PC-9 (cell line): ENCODE measurements at regions not wholly inside any gene's neighbourhood (a gene's known extent, or its start where the extent isn't known, plus 50 kb on each side); places are given as distances from the start of the nearest gene placed in this dataset.

Experiments used
- BruUV-seq: library from RNA; stranded (reverse); fragments of 400-500 nt; replicated peaks from 2 replicates; lab custom pipeline; 2021; lab: Mats Ljungman, UMichigan
- CTCF ChIA-PET: fragments of 300-600 bp; sonication (Branson Sonifier 250); formaldehyde crosslinking; loops from one replicate; lab custom pipeline; 2022; ENCODE audit warnings: antibody characterized with exemption; lab: Charles Lee
- POLR2A ChIA-PET: fragments of 300-600 bp; sonication (Branson Sonifier 250); formaldehyde crosslinking; loops from one replicate; lab custom pipeline; 2022; ENCODE audit warnings: antibody characterized with exemption; ENCODE audit not compliant: unreplicated experiment; lab: Charles Lee
- DNase-seq, 2 experiments: peaks; one replicate each; pipeline versions ENCODE4 v3.0.0 to v3.0.0-alpha.2; 2015 to 2022; ENCODE audit warnings: mixed read lengths in 1 of 2
- H2AFZ ChIP-seq: fragments of 200-600 bp; sonication (generic); 2 replicates; pipeline ENCODE4 v1.8.1; 2017; ENCODE audit warnings: antibody characterized with exemption
- H3F3A ChIP-seq: fragments of 200-600 bp; sonication (generic); 2 replicates; pipeline ENCODE4 v1.8.1; 2017; ENCODE audit warnings: antibody characterized with exemption, mild to moderate bottlenecking, low read depth; ENCODE audit not compliant: insufficient read depth
- H3K27ac ChIP-seq: fragments of 200-600 bp; sonication (generic); 2 replicates; pipeline ENCODE4 v1.6.1; 2016; ENCODE audit warnings: mixed run types
- H3K27me3 ChIP-seq: fragments of 200-600 bp; sonication (generic); 2 replicates; pipeline ENCODE4 v1.6.1; 2016; ENCODE audit warnings: low read depth, mixed run types; ENCODE audit not compliant: insufficient read depth
- H3K36me3 ChIP-seq: fragments of 200-600 bp; sonication (generic); 2 replicates; pipeline ENCODE4 v1.6.1; 2016; ENCODE audit warnings: low read depth, mixed run types
- H3K4me1 ChIP-seq: fragments of 200-600 bp; sonication (generic); replicated peaks from 2 replicates; pipeline ENCODE4 v1.6.1; 2016; ENCODE audit warnings: mixed run types; ENCODE audit not compliant: insufficient read depth
- H3K4me2 ChIP-seq: fragments of 200-600 bp; sonication (generic); 2 replicates; pipeline ENCODE4 v1.6.1; 2017; ENCODE audit warnings: mixed run types
- H3K4me3 ChIP-seq: fragments of 200-600 bp; sonication (generic); 2 replicates; pipeline ENCODE4 v1.6.1; 2016; ENCODE audit warnings: mixed run types
- H3K79me2 ChIP-seq: fragments of 200-600 bp; sonication (generic); 2 replicates; pipeline ENCODE4 v1.6.1; 2017; ENCODE audit warnings: low read depth, mixed run types
- H3K9me2 ChIP-seq: fragments of 200-600 bp; sonication (generic); 2 replicates; pipeline ENCODE4 v1.8.1; 2017; ENCODE audit warnings: mild to moderate bottlenecking; ENCODE audit not compliant: insufficient read depth
- H3K9me3 ChIP-seq: fragments of 200-600 bp; sonication (generic); 2 replicates; pipeline ENCODE4 v1.8.1; 2016; ENCODE audit warnings: low read depth; ENCODE audit not compliant: insufficient read depth
- H4K20me1 ChIP-seq: fragments of 200-600 bp; sonication (generic); 2 replicates; pipeline ENCODE4 v1.8.1; 2017; ENCODE audit not compliant: insufficient read depth
- EZH2 ChIP-seq: fragments of 200-600 bp; sonication (generic); IDR thresholded peaks from 2 replicates; pipeline ENCODE4 v1.8.0; 2017; ENCODE audit warnings: antibody characterized with exemption, low read depth
- intact Hi-C: fragments of 100-400 bp; cut with micrococcal nuclease; formaldehyde crosslinking; loops from one replicate; pipeline ENCODE4 v1.10.0; 2022; ENCODE audit not compliant: unreplicated experiment
- TF ChIP-seq, protein P1 (sequence below): fragments of 200-600 bp; sonication (generic); conservative IDR thresholded peaks from 2 replicates; pipeline ENCODE4 v1.6.1; 2017; ENCODE audit warnings: mixed run types, antibody characterized with exemption, mild to moderate bottlenecking, moderate library complexity

DNA sequence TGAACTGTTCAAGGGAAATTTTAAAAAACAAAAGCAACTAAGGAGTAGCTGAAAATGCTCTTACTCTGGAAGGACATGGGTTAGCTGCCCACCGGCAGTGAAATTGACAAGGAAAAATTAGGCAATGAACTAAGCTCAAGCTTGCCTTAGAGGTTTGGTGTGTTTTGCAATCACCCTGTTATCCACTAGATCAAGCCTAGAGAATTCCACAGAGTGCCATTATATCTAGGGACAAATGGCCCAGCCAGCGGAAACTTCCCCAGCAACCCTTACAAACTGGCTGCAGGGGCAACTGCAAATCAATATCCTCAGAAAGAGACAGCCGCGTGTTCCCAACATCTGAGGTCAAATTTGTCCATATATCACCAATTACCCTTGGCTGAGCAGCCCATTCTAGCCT is 258.2 kb downstream of the SP3 start:
- H3K27ac ChIP-seq, result no peak overlapping the region
- no peaks in the 10 kb centered on the region for H3K9me3 ChIP-seq
- intact Hi-C loops, result no loop called here
- H4K20me1 ChIP-seq, result no peaks in the 10 kb centered on the region
- H3F3A ChIP-seq, result no peaks in the 10 kb centered on the region
- ChIA-PET POLR2A (no interaction called here), CTCF (no interaction called here)
- H3K79me2 ChIP-seq, result no peaks in the 10 kb centered on the region
- H3K4me3 ChIP-seq, result no peak overlapping the region
- H3K27me3 ChIP-seq, result peaks cover 23% of the 10 kb centered on the region
- no peak overlapping the region for H3K4me2 ChIP-seq
- H3K9me2 ChIP-seq, result no peaks in the 10 kb centered on the region
- H3K36me3 ChIP-seq, result no peaks in the 10 kb centered on the region
- no peak for TF ChIP-seq EZH2
- TF ChIP-seq, protein P1, sequence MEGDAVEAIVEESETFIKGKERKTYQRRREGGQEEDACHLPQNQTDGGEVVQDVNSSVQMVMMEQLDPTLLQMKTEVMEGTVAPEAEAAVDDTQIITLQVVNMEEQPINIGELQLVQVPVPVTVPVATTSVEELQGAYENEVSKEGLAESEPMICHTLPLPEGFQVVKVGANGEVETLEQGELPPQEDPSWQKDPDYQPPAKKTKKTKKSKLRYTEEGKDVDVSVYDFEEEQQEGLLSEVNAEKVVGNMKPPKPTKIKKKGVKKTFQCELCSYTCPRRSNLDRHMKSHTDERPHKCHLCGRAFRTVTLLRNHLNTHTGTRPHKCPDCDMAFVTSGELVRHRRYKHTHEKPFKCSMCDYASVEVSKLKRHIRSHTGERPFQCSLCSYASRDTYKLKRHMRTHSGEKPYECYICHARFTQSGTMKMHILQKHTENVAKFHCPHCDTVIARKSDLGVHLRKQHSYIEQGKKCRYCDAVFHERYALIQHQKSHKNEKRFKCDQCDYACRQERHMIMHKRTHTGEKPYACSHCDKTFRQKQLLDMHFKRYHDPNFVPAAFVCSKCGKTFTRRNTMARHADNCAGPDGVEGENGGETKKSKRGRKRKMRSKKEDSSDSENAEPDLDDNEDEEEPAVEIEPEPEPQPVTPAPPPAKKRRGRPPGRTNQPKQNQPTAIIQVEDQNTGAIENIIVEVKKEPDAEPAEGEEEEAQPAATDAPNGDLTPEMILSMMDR, result no peak
- no peak for DNase-seq
- H2AFZ ChIP-seq, result no peak overlapping the region
- BruUV-seq, result no TSS peak
- H3K4me1 ChIP-seq, result no peaks in the 10 kb centered on the region

DNA sequence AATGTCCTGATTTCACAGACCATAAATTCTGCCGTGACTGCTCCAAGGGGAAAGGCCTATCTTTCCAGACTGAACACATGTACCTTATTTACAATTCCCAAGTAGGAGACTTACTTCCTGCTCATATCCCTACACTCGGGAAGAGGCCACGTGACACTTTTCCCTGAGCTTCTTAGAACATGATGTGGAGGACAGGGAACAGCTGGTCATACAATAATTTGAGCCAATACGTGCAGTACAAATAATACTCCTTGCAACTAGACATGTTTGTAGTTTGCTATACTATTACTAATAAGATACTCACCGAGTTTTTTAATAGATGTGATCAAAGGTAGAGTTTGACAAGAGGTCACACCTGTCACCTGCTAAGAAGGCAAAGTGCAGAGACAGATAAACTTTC is 256.4 kb downstream of the SP3 start:
- Histone ChIP-seq H3K4me2 (no peak overlapping the region), H3K79me2 (no peaks in the 10 kb centered on the region), H3K9me3 (no peaks in the 10 kb centered on the region), H4K20me1 (no peaks in the 10 kb centered on the region), H3K36me3 (no peaks in the 10 kb centered on the region), H3K4me1 (no peaks in the 10 kb centered on the region), H3K27ac (no peak overlapping the region), H2AFZ (no peak overlapping the region), H3K27me3 (peaks cover 23% of the 10 kb centered on the region), H3K9me2 (no peaks in the 10 kb centered on the region), H3K4me3 (no peak overlapping the region), H3F3A (no peaks in the 10 kb centered on the region)
- CTCF ChIA-PET, result no interaction called here
- intact Hi-C loops, result no loop called here
- POLR2A ChIA-PET, result interaction anchor here (0.6 kb wide), 1 partner anchor 28 kb away, joined by 4 read pairs; no protein-coding TSS in a partner anchor
- DNase-seq, result no peak
- BruUV-seq, result no TSS peak
- TF ChIP-seq, protein P1, result no peak
- TF ChIP-seq EZH2, result no peak

DNA sequence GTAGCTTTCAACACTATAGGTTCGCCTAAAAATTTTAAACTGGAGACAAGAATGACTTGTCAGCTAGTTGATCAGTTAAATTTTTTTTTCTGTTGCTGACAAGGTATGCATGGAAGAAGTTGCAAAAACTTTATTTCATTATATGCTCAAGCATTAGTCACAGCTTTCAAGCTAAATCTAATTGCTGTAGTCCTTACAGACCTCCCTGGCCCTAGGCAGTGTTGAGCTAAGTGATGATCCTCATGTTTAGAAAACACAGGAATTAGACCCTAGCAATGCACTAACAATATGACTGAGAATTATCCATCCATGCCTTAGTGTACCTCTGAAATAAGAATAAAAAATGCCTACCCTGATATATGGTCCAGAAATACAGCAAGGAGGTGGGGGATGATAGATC is 253.4 kb downstream of the SP3 start:
- intact Hi-C loops, result no loop called here
- POLR2A ChIA-PET, result no interaction called here

More for the DNA sequence above, 253.4 kb downstream of the SP3 start:
- H2AFZ ChIP-seq, result no peak overlapping the region
- no peaks in the 10 kb centered on the region for H3F3A ChIP-seq
- H3K9me3 ChIP-seq, result no peaks in the 10 kb centered on the region
- TF ChIP-seq, protein P1, result no peak
- TF ChIP-seq EZH2, result no peak
- no peak overlapping the region for H3K4me3 ChIP-seq
- no peaks in the 10 kb centered on the region for H3K36me3 ChIP-seq
- no peaks in the 10 kb centered on the region for H3K79me2 ChIP-seq
- H3K27me3 ChIP-seq, result peaks cover 5% of the 10 kb centered on the region
- BruUV-seq, result no TSS peak
- no peaks in the 10 kb centered on the region for H4K20me1 ChIP-seq
- no peak for DNase-seq
- CTCF ChIA-PET, result no interaction called here
- no peaks in the 10 kb centered on the region for H3K9me2 ChIP-seq
- H3K4me2 ChIP-seq, result no peak overlapping the region
- no peaks in the 10 kb centered on the region for H3K4me1 ChIP-seq
- H3K27ac ChIP-seq, result no peak overlapping the region
